A673 (cell line): ENCODE measurements at regions not wholly inside any gene's neighbourhood (a gene's known extent, or its start where the extent isn't known, plus 50 kb on each side); places are given as distances from the start of the nearest gene placed in this dataset.

Experiments
- BruUV-seq: library from RNA; stranded (reverse); fragments of 400-500 nt; replicated peaks from 2 replicates; lab custom pipeline; 2021; lab: Mats Ljungman, UMichigan
- CTCF ChIA-PET: fragments of 300-600 bp; sonication (Branson Sonifier 250); formaldehyde crosslinking; loops from one replicate; lab custom pipeline; 2022; ENCODE audit warnings: antibody characterized with exemption; lab: Charles Lee
- POLR2A ChIA-PET: fragments of 300-600 bp; sonication (Branson Sonifier 250); formaldehyde crosslinking; loops from one replicate; lab custom pipeline; 2022; ENCODE audit warnings: antibody characterized with exemption; ENCODE audit not compliant: low non-redundant PET; lab: Charles Lee
- DNase-seq: peaks from one replicate; pipeline ENCODE4 v3.0.0-alpha.2; 2015; ENCODE audit warnings: low spot score
- H3K27ac ChIP-seq: fragments of 200-600 bp; sonication (generic); 2 replicates; pipeline ENCODE4 v1.5.1; 2016; ENCODE audit warnings: mixed run types, low read depth, mild to moderate bottlenecking, mixed read lengths, antibody characterized with exemption, low read length; ENCODE audit not compliant: poor library complexity, severe bottlenecking
- H3K27me3 ChIP-seq: fragments of 200-600 bp; sonication (generic); replicated peaks from 2 replicates; pipeline ENCODE4 v1.6.1; 2017; ENCODE audit warnings: mixed run types, low read depth, mild to moderate bottlenecking, mixed read lengths, antibody characterized with exemption, low read length; ENCODE audit not compliant: insufficient read depth, poor library complexity
- H3K36me3 ChIP-seq: fragments of 200-600 bp; sonication (generic); 2 replicates; pipeline ENCODE4 v1.6.1; 2016; ENCODE audit warnings: mixed run types, mild to moderate bottlenecking, mixed read lengths, antibody characterized with exemption, low read length; ENCODE audit not compliant: insufficient read depth, poor library complexity, severe bottlenecking
- H3K4me1 ChIP-seq: fragments of 200-600 bp; sonication (generic); 2 replicates; pipeline ENCODE4 v1.6.1; 2017; ENCODE audit warnings: mixed run types, mild to moderate bottlenecking, mixed read lengths, antibody characterized with exemption, low read length; ENCODE audit not compliant: insufficient read depth, poor library complexity, severe bottlenecking
- H3K4me3 ChIP-seq: fragments of 200-600 bp; sonication (generic); 2 replicates; pipeline ENCODE4 v1.5.1; 2016; ENCODE audit warnings: low read depth, mixed run types, mild to moderate bottlenecking, mixed read lengths, low read length; ENCODE audit not compliant: poor library complexity, severe bottlenecking
- H3K9me3 ChIP-seq: fragments of 200-600 bp; sonication (generic); 2 replicates; pipeline ENCODE4 v1.6.1; 2016; ENCODE audit warnings: mixed run types, low read depth, mild to moderate bottlenecking, mixed read lengths, antibody characterized with exemption, low read length; ENCODE audit not compliant: poor library complexity, severe bottlenecking
- EZH2 ChIP-seq: fragments of 200-600 bp; sonication (generic); IDR thresholded peaks from 2 replicates; pipeline ENCODE4 v1.6.1; 2017; ENCODE audit warnings: borderline replicate concordance, low read depth, mild to moderate bottlenecking, mixed read lengths, antibody characterized with exemption, low read length; ENCODE audit not compliant: poor library complexity, severe bottlenecking
- intact Hi-C: fragments of 100-400 bp; cut with micrococcal nuclease; formaldehyde crosslinking; loops from one replicate; pipeline ENCODE4 v1.10.0; 2022; ENCODE audit not compliant: unreplicated experiment
- TF ChIP-seq, protein P1 (sequence below): fragments of 300-800, 200-600 bp; sonication (generic); conservative IDR thresholded peaks from 2 replicates; pipeline ENCODE4 v1.5.1; 2017; ENCODE audit warnings: low read depth, mild to moderate bottlenecking, antibody characterized with exemption, low read length, moderate library complexity, mixed read lengths

DNA sequence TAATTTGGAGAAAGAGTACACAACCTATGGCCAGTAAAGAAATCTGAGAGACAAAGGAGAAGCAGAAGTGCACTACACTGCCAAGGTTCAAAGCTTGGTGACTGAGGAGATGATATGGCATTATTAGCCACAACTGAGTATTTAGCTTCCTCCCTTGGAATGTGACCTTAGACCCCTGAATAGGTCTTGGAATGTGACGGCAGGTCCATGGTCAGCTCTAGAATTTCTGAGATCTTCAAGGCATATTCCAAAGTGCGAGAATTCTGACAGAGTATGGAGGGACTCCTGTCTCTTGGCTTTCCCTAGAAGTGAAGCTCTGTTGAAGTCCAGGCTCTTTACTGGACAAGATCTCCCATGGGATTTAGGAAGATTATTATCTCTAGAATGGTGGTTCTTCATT is 130.0 kb upstream of the FN1 start:
- CTCF ChIA-PET = no interaction called here
- intact Hi-C loops = no loop called here
- POLR2A ChIA-PET = interaction anchor here (0.7 kb wide), 1 partner anchor 58 kb away, joined by 3 read pairs; no protein-coding TSS in a partner anchor

DNA sequence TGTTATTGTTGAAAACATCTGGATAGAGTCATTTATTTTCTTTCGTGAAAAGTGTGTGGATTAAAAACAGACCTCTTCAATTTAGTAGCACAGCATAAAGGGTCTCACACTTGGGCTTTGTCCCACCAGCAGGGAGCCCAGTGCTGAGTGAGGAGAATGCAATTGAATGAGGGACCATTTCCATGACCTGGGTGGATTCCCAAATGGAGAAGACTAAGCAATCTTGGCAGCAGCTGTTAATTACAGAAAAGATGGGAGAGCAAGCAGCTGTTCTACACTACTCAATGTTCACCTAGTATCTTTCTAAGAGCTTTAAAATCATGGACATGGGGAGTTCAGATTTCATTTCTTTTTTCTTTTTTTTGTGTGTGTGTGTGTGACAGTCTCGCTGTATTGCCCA is 121.8 kb upstream of the FN1 start:
- no TSS peak for BruUV-seq
- H3K4me1 ChIP-seq = peaks cover 26% of the 10 kb centered on the region
- ChIA-PET CTCF (no interaction called here), POLR2A (no interaction called here)
- no peaks in the 10 kb centered on the region for H3K27me3 ChIP-seq
- no peak overlapping the region for H3K4me3 ChIP-seq
- no peaks in the 10 kb centered on the region for H3K36me3 ChIP-seq
- H3K9me3 ChIP-seq = no peaks in the 10 kb centered on the region
- intact Hi-C loops = no loop called here
- no peak for DNase-seq
- no peak overlapping the region for H3K27ac ChIP-seq
- TF ChIP-seq, protein P1, sequence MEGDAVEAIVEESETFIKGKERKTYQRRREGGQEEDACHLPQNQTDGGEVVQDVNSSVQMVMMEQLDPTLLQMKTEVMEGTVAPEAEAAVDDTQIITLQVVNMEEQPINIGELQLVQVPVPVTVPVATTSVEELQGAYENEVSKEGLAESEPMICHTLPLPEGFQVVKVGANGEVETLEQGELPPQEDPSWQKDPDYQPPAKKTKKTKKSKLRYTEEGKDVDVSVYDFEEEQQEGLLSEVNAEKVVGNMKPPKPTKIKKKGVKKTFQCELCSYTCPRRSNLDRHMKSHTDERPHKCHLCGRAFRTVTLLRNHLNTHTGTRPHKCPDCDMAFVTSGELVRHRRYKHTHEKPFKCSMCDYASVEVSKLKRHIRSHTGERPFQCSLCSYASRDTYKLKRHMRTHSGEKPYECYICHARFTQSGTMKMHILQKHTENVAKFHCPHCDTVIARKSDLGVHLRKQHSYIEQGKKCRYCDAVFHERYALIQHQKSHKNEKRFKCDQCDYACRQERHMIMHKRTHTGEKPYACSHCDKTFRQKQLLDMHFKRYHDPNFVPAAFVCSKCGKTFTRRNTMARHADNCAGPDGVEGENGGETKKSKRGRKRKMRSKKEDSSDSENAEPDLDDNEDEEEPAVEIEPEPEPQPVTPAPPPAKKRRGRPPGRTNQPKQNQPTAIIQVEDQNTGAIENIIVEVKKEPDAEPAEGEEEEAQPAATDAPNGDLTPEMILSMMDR = no peak
- no peak for TF ChIP-seq EZH2

More for the DNA sequence above, 130.0 kb upstream of the FN1 start:
- H3K4me1 ChIP-seq = peaks cover 20% of the 10 kb centered on the region
- DNase-seq = no peak
- no peaks in the 10 kb centered on the region for H3K9me3 ChIP-seq
- H3K27ac ChIP-seq = no peak overlapping the region
- H3K36me3 ChIP-seq = no peaks in the 10 kb centered on the region
- no TSS peak for BruUV-seq
- no peak overlapping the region for H3K4me3 ChIP-seq
- H3K27me3 ChIP-seq = no peaks in the 10 kb centered on the region
- TF ChIP-seq, protein P1 = no peak
- TF ChIP-seq EZH2 = no peak

DNA sequence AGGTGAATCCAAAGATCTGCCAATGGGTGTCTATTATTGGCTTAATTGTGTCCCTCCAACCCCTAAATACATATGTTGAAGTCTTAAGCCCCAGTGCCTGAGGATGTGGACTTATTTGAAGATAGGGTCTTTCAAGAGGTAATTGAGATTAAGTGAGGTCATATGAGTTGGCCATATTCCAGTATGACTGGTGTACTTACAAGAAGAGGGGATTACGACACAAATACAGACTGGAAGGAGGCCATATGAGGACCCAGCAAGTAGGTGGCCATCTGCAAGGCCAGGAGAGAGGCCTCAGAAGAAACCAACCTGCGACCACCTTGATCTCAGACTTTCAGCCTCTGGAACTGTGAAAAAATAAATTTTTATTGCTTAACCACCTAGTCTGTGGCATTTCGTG is 121.1 kb upstream of the FN1 start:
- H3K27me3 ChIP-seq = no peaks in the 10 kb centered on the region
- intact Hi-C loops = no loop called here
- ChIA-PET CTCF (no interaction called here), POLR2A (no interaction called here)
- no TSS peak for BruUV-seq
- H3K36me3 ChIP-seq = no peaks in the 10 kb centered on the region
- TF ChIP-seq, protein P1 = no peak
- TF ChIP-seq EZH2 = no peak
- peak; percentile 44 for DNase-seq
- H3K27ac ChIP-seq = no peak overlapping the region
- H3K4me1 ChIP-seq = peaks cover 26% of the 10 kb centered on the region
- H3K4me3 ChIP-seq = no peak overlapping the region
- H3K9me3 ChIP-seq = no peaks in the 10 kb centered on the region
